ENCODE measurements at regions not wholly inside any gene's neighbourhood (a gene's known extent, or its start where the extent isn't known, plus 50 kb on each side); places are given as distances from the start of the nearest gene placed in this dataset.

DNA sequence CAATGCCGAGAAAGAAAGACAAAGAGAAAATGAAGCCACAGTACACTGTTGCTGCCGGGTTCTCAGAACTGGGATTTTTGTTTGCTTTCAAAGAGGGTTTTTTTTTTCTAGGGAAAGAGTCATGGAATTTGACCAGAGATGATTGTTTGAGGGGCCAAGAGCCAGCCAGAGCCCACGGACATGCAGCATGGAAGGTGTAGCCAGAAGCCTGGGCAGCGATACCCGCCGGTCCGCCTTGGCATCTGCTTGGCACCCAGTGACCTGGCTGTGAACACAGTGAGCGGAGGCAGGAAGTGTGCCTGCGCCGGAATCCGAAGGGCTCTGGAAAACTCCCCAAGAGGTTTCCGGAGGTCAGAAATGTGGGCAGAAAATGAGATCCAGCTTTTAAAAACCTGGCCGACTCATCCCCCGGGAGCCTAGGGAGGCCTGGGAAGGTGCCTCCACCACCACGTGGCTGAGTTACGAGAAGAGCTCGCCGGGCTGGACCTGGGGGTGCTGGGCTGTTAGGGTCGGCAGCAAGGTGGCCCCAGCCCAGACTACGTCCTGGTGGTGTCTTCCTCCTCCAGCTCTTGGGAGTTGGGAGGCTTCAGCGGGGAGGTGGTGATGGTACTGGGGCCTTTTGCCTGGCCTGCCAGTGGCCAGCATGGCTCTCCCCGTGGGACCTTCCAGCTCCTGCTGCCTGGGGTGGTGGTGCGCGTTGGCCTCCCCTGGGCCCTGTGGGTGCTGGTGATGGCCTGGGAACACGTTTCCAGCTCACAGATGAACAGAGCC is 61.6 kb upstream of the PPARA start:
- TF ChIP-seq, protein P1, sequence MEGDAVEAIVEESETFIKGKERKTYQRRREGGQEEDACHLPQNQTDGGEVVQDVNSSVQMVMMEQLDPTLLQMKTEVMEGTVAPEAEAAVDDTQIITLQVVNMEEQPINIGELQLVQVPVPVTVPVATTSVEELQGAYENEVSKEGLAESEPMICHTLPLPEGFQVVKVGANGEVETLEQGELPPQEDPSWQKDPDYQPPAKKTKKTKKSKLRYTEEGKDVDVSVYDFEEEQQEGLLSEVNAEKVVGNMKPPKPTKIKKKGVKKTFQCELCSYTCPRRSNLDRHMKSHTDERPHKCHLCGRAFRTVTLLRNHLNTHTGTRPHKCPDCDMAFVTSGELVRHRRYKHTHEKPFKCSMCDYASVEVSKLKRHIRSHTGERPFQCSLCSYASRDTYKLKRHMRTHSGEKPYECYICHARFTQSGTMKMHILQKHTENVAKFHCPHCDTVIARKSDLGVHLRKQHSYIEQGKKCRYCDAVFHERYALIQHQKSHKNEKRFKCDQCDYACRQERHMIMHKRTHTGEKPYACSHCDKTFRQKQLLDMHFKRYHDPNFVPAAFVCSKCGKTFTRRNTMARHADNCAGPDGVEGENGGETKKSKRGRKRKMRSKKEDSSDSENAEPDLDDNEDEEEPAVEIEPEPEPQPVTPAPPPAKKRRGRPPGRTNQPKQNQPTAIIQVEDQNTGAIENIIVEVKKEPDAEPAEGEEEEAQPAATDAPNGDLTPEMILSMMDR (IDR thresholded peaks at IDR 0.05): no peak
- no peak for TF ChIP-seq POLR2A (IDR thresholded peaks at IDR 0.05)
- TF ChIP-seq EP300 (IDR thresholded peaks at IDR 0.05): no peak

Measured in ovary (tissue), 3 donors.